Left lobe of liver (tissue), 2 donors: ENCODE measurements at regions not wholly inside any gene's neighbourhood (a gene's known extent, or its start where the extent isn't known, plus 50 kb on each side); places are given as distances from the start of the nearest gene placed in this dataset.
"Not testable (repeated sequence)": the region's sequence is repeated elsewhere in the genome, so short reads cannot be mapped to it uniquely, and the experiment has no call there.

Source experiments
- ATAC-seq: fragments of 200-7000 bp; cut with Tn5 transposase; one replicate; pipeline ENCODE4 v1.9.1; 2020; ENCODE audit warnings: mild to moderate bottlenecking, moderate library complexity
- DNase-seq: peaks from one replicate; pipeline ENCODE4 v3.0.0-alpha.2; 2020; ENCODE audit warnings: low spot score
- donor health status: DM: no; HTN: no; CAD: no; lungs with moderate emphysema.
- donor health status: DM: no; HTN: yes; CAD: no.

DNA sequence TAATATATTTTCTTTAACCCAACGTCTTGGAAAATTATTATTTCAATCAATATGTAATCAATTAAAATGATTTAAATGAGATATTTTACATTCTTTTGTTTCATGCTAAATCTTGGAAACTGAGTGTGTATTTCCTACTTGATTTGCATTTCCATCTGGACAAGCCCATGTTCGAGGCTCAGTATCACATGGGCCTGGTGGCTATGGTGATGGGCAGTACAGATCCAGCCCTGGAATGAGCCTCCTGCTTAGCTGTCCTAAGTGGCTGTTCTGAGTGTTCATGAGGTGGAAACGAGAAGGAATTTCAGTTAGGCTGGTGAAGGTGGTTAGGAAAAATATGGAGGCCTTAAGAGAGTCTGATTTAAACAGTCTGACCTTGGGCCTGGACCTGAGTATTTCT is 73.0 kb upstream of the ATXN1 start:
- DNase-seq (no peak), ATAC-seq (no peak)

GRCh38 chr6:16832721-16833120 is 71.5 kb upstream of the ATXN1 start:
- ATAC-seq (no peak), DNase-seq (no peak)

- no peak for DNase-seq
- peak; percentile 90 for ATAC-seq
These were observed 70.8 kb upstream of the ATXN1 start for GRCh38 chr6:16832043-16832567.

DNA sequence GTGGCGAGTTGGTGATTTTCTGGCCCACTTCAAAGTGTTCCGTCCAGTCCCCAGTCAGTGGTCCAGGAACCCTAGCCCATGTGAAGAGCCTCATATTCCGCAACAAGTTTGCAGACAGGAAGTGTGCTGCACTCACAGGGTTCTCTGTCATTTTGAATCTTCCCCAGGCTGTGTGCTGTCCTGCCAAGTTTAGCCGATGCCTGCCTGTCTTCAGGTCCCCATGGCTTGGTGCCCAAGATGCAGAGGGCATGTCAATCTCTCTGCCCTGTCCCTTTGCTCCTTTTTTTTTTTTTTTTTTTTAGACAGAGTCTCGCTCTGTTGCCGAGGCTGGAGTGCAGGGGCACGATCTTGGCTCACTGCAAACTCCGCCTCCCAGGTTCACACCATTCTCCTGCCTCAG is 69.9 kb upstream of the ATXN1 start:
- ATAC-seq (peak; percentile 4), DNase-seq (no peak)

DNA sequence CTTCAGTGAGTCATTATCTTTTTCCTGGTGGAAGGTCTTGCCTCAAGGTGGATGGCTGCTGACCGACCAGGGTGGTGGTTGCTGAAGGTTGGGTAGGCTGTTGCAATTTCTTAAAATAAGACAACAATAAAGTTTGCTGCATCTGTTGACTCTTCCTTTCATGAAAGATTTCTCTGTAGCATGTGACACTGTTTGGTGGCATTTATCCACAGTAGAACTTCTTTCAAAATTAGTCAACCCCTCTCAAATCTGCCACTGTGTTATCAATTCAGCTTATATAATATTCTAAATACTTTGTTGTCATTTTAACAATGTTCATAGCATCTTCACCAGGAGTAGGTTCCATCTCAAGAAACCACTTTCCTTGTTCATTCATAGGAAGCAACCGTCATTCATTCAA is 66.8 kb upstream of the ATXN1 start:
- DNase-seq (no peak), ATAC-seq (no peak)

- DNase-seq (no peak), ATAC-seq (no peak)
These were observed 66.4 kb upstream of the ATXN1 start for GRCh38 chr6:16827627-16828026.

DNA sequence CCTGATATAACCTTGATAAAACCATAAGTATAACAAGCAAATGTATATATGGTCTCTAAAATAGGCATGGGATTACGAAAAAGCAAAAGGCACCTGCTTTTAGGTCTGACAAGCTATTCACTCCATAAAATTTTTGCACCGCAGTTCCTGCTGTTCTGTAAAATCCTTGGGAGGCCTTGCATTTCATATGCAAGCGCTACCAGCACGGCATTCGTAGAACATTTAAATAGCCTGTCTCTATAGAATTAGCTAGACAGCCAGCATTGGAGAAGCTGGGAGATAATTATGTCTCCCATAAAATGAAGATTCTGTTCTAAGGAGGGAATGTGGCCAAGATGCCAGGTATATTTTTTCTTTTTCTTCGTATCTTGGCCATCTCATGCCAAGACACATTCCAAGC is 64.5 kb upstream of the ATXN1 start:
- DNase-seq (no peak), ATAC-seq (no peak)

GRCh38 chr6:16824845-16825685 is 63.8 kb upstream of the ATXN1 start:
- DNase-seq (no peak), ATAC-seq (no peak)

GRCh38 chr6:16823718-16824352 is 62.6 kb upstream of the ATXN1 start:
- no peak for ATAC-seq

GRCh38 chr6:16822975-16823717 is 61.9 kb upstream of the ATXN1 start:
- ATAC-seq (no peak), DNase-seq (no peak)

More at GRCh38 chr6:16823718-16824352, 62.6 kb upstream of the ATXN1 start:
- no peak for DNase-seq

GRCh38 chr6:16822529-16822928 is 61.3 kb upstream of the ATXN1 start:
- DNase-seq = no peak
- no peak for ATAC-seq

- ATAC-seq (peak; percentile 82), DNase-seq (peak; percentile 95)
These were observed 60.6 kb upstream of the ATXN1 start for GRCh38 chr6:16821834-16822264.

DNA sequence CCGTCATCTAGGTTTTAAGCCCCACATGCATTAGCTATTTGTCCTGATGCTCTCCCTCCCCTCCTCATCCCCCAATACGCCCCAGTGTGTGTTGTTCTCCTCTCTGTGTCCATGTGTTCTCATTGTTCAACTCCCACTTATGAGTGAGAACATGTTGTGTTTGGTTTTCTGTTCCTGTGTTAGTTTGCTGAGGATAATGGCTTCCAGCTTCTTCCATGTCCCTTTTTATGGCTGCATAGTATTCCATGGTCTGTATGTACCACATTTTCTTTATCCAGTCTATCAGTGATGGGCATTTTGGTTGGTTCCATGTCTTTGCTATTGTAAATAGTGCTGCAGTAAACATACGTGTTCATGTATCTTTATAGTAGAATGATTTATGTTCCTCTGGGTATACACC is 59.0 kb upstream of the ATXN1 start:
- ATAC-seq, DNase-seq: not testable (repeated sequence)

GRCh38 chr6:16819752-16820151 is 58.5 kb upstream of the ATXN1 start:
- DNase-seq = peak; percentile 67
- peak; percentile 59 for ATAC-seq

GRCh38 chr6:16818992-16819626 is 57.8 kb upstream of the ATXN1 start:
- ATAC-seq = peak; percentile 63
- DNase-seq = peak; percentile 61

- ATAC-seq = no peak
- DNase-seq = no peak
These were observed 56.3 kb upstream of the ATXN1 start for GRCh38 chr6:16817594-16817993.

GRCh38 chr6:16816891-16817290 is 55.6 kb upstream of the ATXN1 start:
- DNase-seq = no peak
- ATAC-seq = no peak

DNA sequence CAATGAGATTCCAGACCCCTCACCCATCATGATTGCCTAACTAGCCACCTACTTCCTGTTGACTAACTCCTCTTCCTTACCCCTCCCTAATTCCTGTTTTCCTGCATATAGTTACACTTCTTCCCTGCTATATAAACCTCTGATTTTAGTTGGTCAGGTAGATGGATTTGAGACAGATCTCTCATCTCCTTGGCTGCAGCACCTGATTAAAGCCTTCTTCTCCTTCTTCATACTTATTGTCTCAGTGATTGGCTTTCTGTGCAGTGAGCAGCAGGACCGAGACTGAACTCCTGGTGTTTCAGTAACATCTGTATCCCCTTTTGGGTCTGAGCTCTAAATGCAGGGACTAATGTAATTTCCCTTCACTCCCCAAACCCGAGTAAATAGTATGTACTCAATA is 51.7 kb upstream of the ATXN1 start:
- ATAC-seq = no peak
- no peak for DNase-seq

DNA sequence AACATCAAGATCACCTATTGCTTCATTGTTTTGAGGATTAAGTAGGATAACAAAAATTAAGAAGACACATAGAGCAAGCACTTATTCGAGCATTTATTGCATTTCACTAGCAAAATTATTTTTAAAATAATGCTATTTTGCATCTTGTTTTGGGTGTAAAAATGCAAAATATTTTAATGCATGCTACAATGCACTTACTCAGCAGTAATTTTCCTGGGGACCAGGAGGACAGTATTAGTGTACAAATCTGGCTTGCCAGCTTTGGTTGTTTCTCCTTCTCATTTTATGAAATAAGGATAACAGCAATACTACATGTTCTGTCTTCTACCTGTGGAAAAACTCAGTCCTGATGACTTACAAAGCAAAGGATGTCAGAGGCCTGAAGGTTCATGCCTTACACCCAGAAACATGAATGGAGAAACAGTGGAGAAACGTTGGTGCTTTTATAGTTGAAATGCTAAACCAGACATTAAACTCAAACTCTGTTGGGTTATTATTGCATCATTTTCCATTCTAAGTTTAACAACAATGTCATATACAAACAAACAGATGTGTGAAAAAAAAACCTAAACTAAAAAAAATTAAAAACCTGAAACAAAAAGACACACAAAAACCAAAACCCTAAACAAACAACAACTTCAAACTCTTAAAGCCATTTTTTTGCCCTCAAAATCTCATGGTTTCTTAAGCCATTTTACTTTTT is 50.2 kb upstream of the ATXN1 start:
- DNase-seq (no peak), ATAC-seq (no peak)
